Psoas muscle (tissue), 7 donors: ENCODE measurements at regions not wholly inside any gene's neighbourhood (a gene's known extent, or its start where the extent isn't known, plus 50 kb on each side); places are given as distances from the start of the nearest gene placed in this dataset.
"Not testable (repeated sequence)": the region's sequence is repeated elsewhere in the genome, so short reads cannot be mapped to it uniquely, and the experiment has no call there.

Experiments used
- ATAC-seq, 4 donors: fragments of 200-7000 bp; cut with Tn5 transposase; one replicate each; pipeline ENCODE4 v1.9.1; 2020; ENCODE audit warnings: moderate library complexity in 3 of 4, mild to moderate bottlenecking in 2 of 4
- DNase-seq, 2 donors: peaks; one replicate each; pipeline ENCODE4 v3.0.0-alpha.2; 2020
- H3K27ac ChIP-seq: fragments of 200-600 bp; one replicate; pipeline ENCODE4 v1.8.0; 2022
- H3K27me3 ChIP-seq, 3 donors: fragments of 200-600 bp in 1 of 3; one replicate each; pipeline versions ENCODE4 v1.6.1 to v1.8.0; 2013 to 2022; ENCODE audit warnings: low read length in 2 of 3, mild to moderate bottlenecking in 2 of 3, moderate library complexity in 1 of 3; ENCODE audit not compliant: insufficient read depth in 3 of 3
- H3K36me3 ChIP-seq, 2 donors: fragments of 200-600 bp in 1 of 2; one replicate each; pipeline versions ENCODE4 v1.6.1 to v1.8.0; 2013 to 2022; ENCODE audit warnings: low read depth in 1 of 2, mild to moderate bottlenecking in 1 of 2, moderate library complexity in 1 of 2; ENCODE audit not compliant: insufficient read depth in 1 of 2
- H3K4me1 ChIP-seq: fragments of 200-600 bp; one replicate; pipeline ENCODE4 v1.8.0; 2022
- H3K4me3 ChIP-seq: fragments of 200-600 bp; one replicate; pipeline ENCODE4 v1.8.0; 2022; ENCODE audit warnings: mild to moderate bottlenecking
- H3K9me3 ChIP-seq: fragments of 200-600 bp; one replicate; pipeline ENCODE4 v1.8.0; 2022
- WGBS, 3 donors: extraction: QIAGEN DNeasy Blood & Tissue Kit; methylation state at CpG; one replicate each; pipeline versions ENCODE4 v1.1.6 to v1.1.7; 2013; 5-methylcytosine and 5-hydroxymethylcytosine counted together
- intact Hi-C, 2 donors: fragments of 100-400 bp; cut with DNase I; formaldehyde crosslinking; loops; one replicate each; pipeline versions ENCODE4 v1.11.0 to v1.14.2; 2022
- TF ChIP-seq, protein P1 (sequence below): fragments of 200-600 bp; IDR thresholded peaks from one replicate; pipeline ENCODE4 v1.8.0; 2022; ENCODE audit warnings: antibody characterized with exemption
- donor health status: healthy with polysubstance abuse.
- donor health status: DM: no; HTN: no; CAD: no; lungs with moderate emphysema.
- donor health status: Bipolar disorder and iron deficiency.
- donor health status: healthy.
- donor health status: DM: yes; HTN: yes; CAD: no.
- donor health status: DM: no; HTN: no; CAD: no.
- donor health status: DM: yes; HTN: yes; CAD: no.

DNA sequence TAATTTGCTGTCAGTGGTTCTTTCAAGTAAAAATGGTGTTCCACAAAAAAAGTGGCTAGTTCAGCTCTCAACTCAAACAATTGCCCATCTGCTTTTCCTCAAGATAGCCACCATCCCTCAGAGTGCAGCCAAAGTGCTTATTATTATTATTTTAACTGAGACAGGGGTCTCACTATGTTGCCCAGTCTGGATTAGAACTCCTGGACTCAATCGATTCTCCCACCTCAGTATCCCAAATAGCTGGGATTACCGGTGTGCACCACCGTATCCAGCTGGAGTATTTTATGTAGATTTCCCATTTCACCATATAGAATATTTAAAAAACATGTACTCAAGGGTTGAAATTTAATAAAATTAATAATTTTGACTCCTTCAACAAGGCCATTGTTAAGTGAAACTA is 62.1 kb upstream of the USP9X start:
- no peak overlapping the region for H3K4me3 ChIP-seq
- TF ChIP-seq, protein P1, sequence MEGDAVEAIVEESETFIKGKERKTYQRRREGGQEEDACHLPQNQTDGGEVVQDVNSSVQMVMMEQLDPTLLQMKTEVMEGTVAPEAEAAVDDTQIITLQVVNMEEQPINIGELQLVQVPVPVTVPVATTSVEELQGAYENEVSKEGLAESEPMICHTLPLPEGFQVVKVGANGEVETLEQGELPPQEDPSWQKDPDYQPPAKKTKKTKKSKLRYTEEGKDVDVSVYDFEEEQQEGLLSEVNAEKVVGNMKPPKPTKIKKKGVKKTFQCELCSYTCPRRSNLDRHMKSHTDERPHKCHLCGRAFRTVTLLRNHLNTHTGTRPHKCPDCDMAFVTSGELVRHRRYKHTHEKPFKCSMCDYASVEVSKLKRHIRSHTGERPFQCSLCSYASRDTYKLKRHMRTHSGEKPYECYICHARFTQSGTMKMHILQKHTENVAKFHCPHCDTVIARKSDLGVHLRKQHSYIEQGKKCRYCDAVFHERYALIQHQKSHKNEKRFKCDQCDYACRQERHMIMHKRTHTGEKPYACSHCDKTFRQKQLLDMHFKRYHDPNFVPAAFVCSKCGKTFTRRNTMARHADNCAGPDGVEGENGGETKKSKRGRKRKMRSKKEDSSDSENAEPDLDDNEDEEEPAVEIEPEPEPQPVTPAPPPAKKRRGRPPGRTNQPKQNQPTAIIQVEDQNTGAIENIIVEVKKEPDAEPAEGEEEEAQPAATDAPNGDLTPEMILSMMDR = no peak
- 92 to 100% (median 96%) methylated on average over 3 of the region's 3 CpGs for WGBS, 3 donors
- intact Hi-C loops = no loop called here
- no peak overlapping the region for H3K27ac ChIP-seq
- peaks cover 0 to 29% (median 0%) of the 10 kb centered on the region in 3 donors for H3K27me3 ChIP-seq
- no peak for ATAC-seq
- no peaks in the 10 kb centered on the region for H3K36me3 ChIP-seq
- DNase-seq = no peak
- H3K9me3 ChIP-seq = peaks cover 5% of the 10 kb centered on the region
- H3K4me1 ChIP-seq = peaks cover 5% of the 10 kb centered on the region

DNA sequence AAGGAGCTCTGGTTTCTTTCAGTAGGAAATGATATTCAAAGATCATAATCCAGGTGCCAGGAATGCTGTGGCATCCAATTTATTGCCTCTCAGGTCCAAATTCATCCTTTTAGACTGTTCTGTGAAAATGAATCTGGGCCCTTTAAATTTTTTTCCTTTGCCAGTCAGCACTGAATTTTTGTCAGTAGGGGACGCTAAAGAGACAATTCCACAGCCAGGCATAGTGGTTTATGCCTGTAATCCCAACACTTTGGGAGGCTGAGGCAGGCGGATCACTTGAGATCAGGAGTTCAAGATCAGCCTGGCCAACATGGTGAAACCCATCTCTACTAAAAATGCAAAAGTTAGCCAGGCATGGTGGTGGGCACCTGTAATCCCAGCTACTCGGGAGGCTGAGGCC is 60.9 kb upstream of the USP9X start:
- H3K4me1 ChIP-seq, H3K4me3 ChIP-seq, intact Hi-C loops, H3K27ac ChIP-seq, DNase-seq, H3K36me3 ChIP-seq, H3K9me3 ChIP-seq, ATAC-seq: not testable (repeated sequence)
- WGBS, 3 donors = 66 to 75% (median 70%) methylated on average over 3 of the region's 3 CpGs
- peaks cover 0 to 32% (median 0%) of the 10 kb centered on the region in 3 donors for H3K27me3 ChIP-seq

DNA sequence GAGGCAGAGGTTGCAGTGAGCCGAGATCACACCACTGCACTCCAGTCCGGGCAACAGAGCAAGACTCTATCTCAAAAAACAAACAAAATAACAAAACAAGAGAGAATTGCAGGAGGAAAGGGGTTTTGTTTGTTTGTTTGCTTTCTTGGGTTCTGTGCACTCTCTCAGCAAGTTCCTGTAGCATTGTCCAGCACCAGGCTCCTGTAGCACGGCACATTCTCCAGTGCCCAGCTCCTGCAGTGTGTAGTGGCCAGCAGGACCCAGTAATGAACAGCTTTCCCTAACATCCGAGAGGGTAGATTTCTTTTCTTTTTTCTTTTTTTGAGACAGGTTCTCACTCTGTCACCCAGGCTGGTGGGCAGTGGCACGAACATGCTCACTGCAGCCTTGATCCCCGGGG is 60.5 kb upstream of the USP9X start:
- peaks cover 5% of the 10 kb centered on the region for H3K9me3 ChIP-seq
- DNase-seq = no peak
- H3K27ac ChIP-seq = no peak overlapping the region
- WGBS, 3 donors = 73 to 89% (median 76%) methylated on average over 4 to 6 of the region's 6 CpGs
- ATAC-seq = no peak
- TF ChIP-seq, protein P1 = no peak
- H3K4me1 ChIP-seq = peaks cover 5% of the 10 kb centered on the region
- peaks cover 0 to 32% (median 0%) of the 10 kb centered on the region in 3 donors for H3K27me3 ChIP-seq
- H3K4me3 ChIP-seq = no peak overlapping the region
- intact Hi-C loops = loop anchor here in 1 of 2 donors (5.0 kb wide), 1 partner anchor 48 kb away; no protein-coding TSS in a partner anchor
- H3K36me3 ChIP-seq = no peaks in the 10 kb centered on the region

DNA sequence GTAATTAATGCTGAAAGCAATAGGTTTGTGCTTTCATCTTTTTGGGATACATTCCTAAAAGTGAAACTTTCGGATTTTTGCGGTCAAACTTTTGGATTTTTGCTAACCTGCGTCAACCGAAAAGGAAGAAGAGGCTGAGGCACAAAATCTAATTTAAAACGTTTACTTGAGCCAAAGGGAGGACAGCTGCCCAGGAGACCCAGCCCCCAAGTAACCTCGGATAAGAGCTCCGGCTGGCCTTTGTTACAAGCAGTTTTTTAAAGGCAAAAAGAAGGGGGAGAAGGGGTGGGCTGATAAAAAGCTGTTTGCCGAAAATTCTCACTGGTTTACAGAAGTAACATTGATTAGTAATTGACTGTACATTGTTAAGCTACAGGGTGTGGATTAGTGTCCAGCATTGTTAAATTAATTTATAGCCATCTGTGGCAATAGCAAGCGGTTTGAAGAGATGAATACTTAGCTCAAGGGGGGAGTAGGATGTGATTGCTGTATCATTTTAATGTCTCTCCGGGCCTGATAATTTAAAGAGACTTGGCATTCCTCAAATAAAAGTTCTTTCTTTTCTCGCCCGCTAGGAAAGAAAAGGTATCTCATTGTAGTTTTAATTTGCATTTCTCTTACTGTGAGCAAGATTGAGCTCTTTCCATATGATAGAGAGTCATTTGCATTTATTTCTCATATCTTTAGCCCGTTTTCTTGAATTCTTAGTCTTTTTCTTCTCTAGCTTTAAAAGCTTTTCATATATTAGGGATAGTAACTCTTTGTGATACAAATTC is 59.1 kb upstream of the USP9X start:
- H3K4me1 ChIP-seq = peaks cover 5% of the 10 kb centered on the region
- DNase-seq (no peak), ATAC-seq (no peak)
- peaks cover 5% of the 10 kb centered on the region for H3K9me3 ChIP-seq
- H3K4me3 ChIP-seq = no peak overlapping the region
- H3K27me3 ChIP-seq = peaks cover 0 to 30% (median 0%) of the 10 kb centered on the region in 3 donors
- intact Hi-C loops = loop anchor here in 1 of 2 donors (5.0 kb wide), 1 partner anchor 46 kb away; no protein-coding TSS in a partner anchor
- no peaks in the 10 kb centered on the region for H3K36me3 ChIP-seq
- H3K27ac ChIP-seq = no peak overlapping the region
- TF ChIP-seq, protein P1 = no peak
- WGBS, 3 donors = 25 to 52% (median 30%) methylated on average over 13 of the region's 13 CpGs

DNA sequence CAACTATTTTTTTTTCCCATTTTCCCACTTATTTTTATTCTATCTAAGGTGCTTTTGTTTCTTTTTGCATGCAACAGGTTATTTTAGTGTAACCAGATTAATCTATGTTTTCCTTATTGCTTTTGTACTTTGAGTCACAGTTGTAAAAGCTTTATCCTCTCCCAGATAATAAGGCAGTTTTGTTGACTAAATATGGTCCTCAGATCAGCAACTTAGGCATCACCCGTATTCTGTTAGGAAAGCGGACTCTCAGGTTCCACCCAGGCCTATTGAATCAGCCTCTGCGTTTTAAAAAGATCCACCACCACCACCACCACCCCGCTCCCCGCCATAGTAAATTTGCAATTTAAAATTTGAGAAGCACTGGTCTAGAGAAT is 58.6 kb upstream of the USP9X start:
- no peak for ATAC-seq

More for the DNA sequence above, 58.6 kb upstream of the USP9X start:
- intact Hi-C loops = loop anchor here in 1 of 2 donors (5.0 kb wide), 1 partner anchor 46 kb away; no protein-coding TSS in a partner anchor
- TF ChIP-seq, protein P1 = no peak
- H3K27ac ChIP-seq = no peak overlapping the region
- H3K36me3 ChIP-seq = no peaks in the 10 kb centered on the region
- H3K4me3 ChIP-seq = no peak overlapping the region
- peaks cover 5% of the 10 kb centered on the region for H3K4me1 ChIP-seq
- WGBS, 3 donors = 32 to 79% (median 51%) methylated on average over 5 of the region's 5 CpGs
- H3K9me3 ChIP-seq = peaks cover 5% of the 10 kb centered on the region
- peaks cover 0 to 25% (median 0%) of the 10 kb centered on the region in 3 donors for H3K27me3 ChIP-seq
- DNase-seq = no peak
